Fibroblast of villous mesenchyme (primary cell): ENCODE measurements at regions not wholly inside any gene's neighbourhood (a gene's known extent, or its start where the extent isn't known, plus 50 kb on each side); places are given as distances from the start of the nearest gene placed in this dataset.
"Not testable (repeated sequence)": the region's sequence is repeated elsewhere in the genome, so short reads cannot be mapped to it uniquely, and the experiment has no call there.

Experiments
- DNase-seq: peaks from one replicate; pipeline ENCODE4 v3.0.0-alpha.2; 2010; ENCODE audit warnings: low read depth
- H3K4me3 ChIP-seq: 2 replicates; pipeline ENCODE4 v1.5.1; 2011; ENCODE audit warnings: low read depth, mild to moderate bottlenecking, low read length
- CTCF ChIP-seq: IDR thresholded peaks from 2 replicates; pipeline ENCODE4 v1.5.1; 2012; ENCODE audit warnings: low read depth, mild to moderate bottlenecking, low read length; ENCODE audit not compliant: insufficient read depth

GRCh38 chr17:53249036-53249435, 573.7 kb upstream of the KIF2B start:
- TF ChIP-seq CTCF = no peak
- DNase-seq = no peak
- no peak overlapping the region for H3K4me3 ChIP-seq

GRCh38 chr17:53234138-53234537, 588.6 kb upstream of the KIF2B start:
- DNase-seq = no peak
- no peak overlapping the region for H3K4me3 ChIP-seq
- TF ChIP-seq CTCF = no peak

- no peak for TF ChIP-seq CTCF
These were observed 595.2 kb upstream of the KIF2B start for GRCh38 chr17:53227514-53227913.

GRCh38 chr17:53227111-53227510, 595.6 kb upstream of the KIF2B start:
- TF ChIP-seq CTCF = no peak
- DNase-seq = no peak

More at GRCh38 chr17:53227514-53227913, 595.2 kb upstream of the KIF2B start:
- no peak for DNase-seq
- no peak overlapping the region for H3K4me3 ChIP-seq

GRCh38 chr17:53219821-53220220, 602.9 kb upstream of the KIF2B start:
- no peak for DNase-seq
- TF ChIP-seq CTCF = no peak
- no peak overlapping the region for H3K4me3 ChIP-seq

More at GRCh38 chr17:53227111-53227510, 595.6 kb upstream of the KIF2B start:
- no peak overlapping the region for H3K4me3 ChIP-seq

GRCh38 chr17:53218723-53219122, 604.0 kb upstream of the KIF2B start:
- no peak for DNase-seq
- H3K4me3 ChIP-seq = no peak overlapping the region
- TF ChIP-seq CTCF = no peak

GRCh38 chr17:53217311-53217710, 605.4 kb upstream of the KIF2B start:
- no peak for DNase-seq
- H3K4me3 ChIP-seq = no peak overlapping the region
- TF ChIP-seq CTCF = no peak

GRCh38 chr17:53208935-53209334, 613.8 kb upstream of the KIF2B start:
- not testable (repeated sequence) for DNase-seq, H3K4me3 ChIP-seq
